Gastrocnemius medialis (tissue), 4 donors: ENCODE measurements at regions not wholly inside any gene's neighbourhood (a gene's known extent, or its start where the extent isn't known, plus 50 kb on each side); places are given as distances from the start of the nearest gene placed in this dataset.

Experiments
- POLR2A ChIP-seq, 2 donors: fragments of 450-650 bp; IDR thresholded peaks; one replicate each; pipeline ENCODE4 v1.6.1; 2017; ENCODE audit warnings: antibody characterized with exemption in 2 of 2, mild to moderate bottlenecking in 2 of 2, moderate library complexity in 2 of 2
- TF ChIP-seq, protein P1 (sequence below), 5 experiments: fragments of 450-650 bp in 3 of 5; fragments of 200-600 bp in 2 of 5; sonication (generic) in 2 of 5; IDR thresholded peaks in 4 of 5; conservative IDR thresholded peaks in 1 of 5; 1 replicate in 4 of 5; 2 replicates in 1 of 5; pipeline ENCODE4 v1.5.1; 2016 to 2019; ENCODE audit warnings: antibody characterized with exemption in 5 of 5, mild to moderate bottlenecking in 3 of 5, moderate library complexity in 3 of 5

DNA sequence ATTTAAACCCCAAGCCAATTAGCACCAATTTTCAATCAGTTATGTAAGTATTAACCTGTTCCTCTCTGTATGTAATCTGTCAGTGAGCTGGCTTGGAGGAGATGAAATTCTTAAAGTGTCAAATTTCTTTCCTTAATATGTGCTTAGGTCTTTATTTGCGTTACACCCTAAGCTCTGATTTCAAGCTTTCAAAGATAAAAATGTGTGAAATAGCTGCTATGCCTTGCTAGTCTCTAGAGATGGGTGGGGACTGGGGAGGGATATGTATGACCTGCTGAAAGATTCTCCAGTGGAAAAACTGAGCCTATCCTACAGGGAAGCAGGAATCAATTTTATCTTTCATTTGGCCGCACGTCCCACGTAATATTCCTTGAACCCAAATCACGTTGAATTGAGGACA, 264.5 kb downstream of the RND3 start:
- no peak for TF ChIP-seq POLR2A (IDR thresholded peaks at IDR 0.05)
- TF ChIP-seq, protein P1, sequence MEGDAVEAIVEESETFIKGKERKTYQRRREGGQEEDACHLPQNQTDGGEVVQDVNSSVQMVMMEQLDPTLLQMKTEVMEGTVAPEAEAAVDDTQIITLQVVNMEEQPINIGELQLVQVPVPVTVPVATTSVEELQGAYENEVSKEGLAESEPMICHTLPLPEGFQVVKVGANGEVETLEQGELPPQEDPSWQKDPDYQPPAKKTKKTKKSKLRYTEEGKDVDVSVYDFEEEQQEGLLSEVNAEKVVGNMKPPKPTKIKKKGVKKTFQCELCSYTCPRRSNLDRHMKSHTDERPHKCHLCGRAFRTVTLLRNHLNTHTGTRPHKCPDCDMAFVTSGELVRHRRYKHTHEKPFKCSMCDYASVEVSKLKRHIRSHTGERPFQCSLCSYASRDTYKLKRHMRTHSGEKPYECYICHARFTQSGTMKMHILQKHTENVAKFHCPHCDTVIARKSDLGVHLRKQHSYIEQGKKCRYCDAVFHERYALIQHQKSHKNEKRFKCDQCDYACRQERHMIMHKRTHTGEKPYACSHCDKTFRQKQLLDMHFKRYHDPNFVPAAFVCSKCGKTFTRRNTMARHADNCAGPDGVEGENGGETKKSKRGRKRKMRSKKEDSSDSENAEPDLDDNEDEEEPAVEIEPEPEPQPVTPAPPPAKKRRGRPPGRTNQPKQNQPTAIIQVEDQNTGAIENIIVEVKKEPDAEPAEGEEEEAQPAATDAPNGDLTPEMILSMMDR (IDR thresholded peaks at IDR 0.05 in 4 of 5, conservative IDR thresholded peaks at IDR 0.05 in 1 of 5) = no peak
